Posterior cingulate gyrus (tissue), 11 donors: ENCODE measurements at regions not wholly inside any gene's neighbourhood (a gene's known extent, or its start where the extent isn't known, plus 50 kb on each side); places are given as distances from the start of the nearest gene placed in this dataset.
"Not testable (repeated sequence)": the region's sequence is repeated elsewhere in the genome, so short reads cannot be mapped to it uniquely, and the experiment has no call there.

Source experiments
- DNase-seq, 10 donors: peaks; one replicate each; pipeline versions ENCODE4 v3.0.0 to v3.0.0-alpha.2; 2020 to 2021; ENCODE audit warnings: mixed read lengths in 3 of 10
- intact Hi-C: fragments of 100-400 bp; cut with DNase I; formaldehyde crosslinking; loops from one replicate; pipeline ENCODE4 v1.15.1; 2023

GRCh38 chr3:171977860-171978259 lies 61.5 kb upstream of the FNDC3B start:
- intact Hi-C loops: no loop called here
- no peak for DNase-seq

DNA sequence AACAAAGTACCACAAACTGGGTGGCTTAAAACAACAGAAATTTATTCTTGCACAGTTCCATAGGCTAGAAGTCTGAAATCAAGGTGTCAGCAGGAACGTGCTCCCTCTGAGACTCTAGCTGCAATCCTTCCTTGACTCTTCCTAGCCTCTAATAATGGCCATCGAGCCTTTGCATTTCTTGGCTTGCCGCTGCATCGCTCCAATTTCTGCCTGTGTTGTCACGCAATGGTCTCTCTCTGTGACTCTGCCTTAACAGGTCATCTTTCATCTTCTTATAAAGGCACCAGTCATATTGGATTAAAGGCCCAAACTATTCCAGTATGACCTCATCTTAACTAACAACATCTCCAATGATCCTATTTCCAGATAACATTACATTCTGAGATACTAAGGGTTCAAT lies 61.0 kb upstream of the FNDC3B start:
- no peak for DNase-seq
- intact Hi-C loops: no loop called here

GRCh38 chr3:171979081-171979480 lies 60.3 kb upstream of the FNDC3B start:
- DNase-seq: no peak
- intact Hi-C loops: no loop called here

GRCh38 chr3:171980578-171981270 lies 58.7 kb upstream of the FNDC3B start:
- intact Hi-C loops: no loop called here
- no peak for DNase-seq

DNA sequence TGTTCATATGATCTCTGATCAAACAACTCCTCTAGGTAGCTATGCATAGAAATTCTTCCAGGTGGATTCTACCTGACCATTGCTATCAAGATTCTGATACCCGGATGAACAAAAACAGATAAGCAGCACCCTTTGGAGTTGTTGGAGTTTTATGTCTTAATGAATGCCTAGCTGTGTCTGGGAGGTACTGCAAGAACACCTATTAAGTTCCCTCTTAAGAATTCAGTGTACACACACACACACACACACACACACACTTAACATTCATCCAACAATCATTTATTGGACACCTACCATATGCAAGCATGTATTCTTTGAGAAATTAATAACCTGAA lies 58.1 kb upstream of the FNDC3B start:
- DNase-seq: no peak
- intact Hi-C loops: no loop called here

GRCh38 chr3:171982828-171983227 lies 56.5 kb upstream of the FNDC3B start:
- DNase-seq: no peak
- intact Hi-C loops: no loop called here

GRCh38 chr3:171983685-171984084 lies 55.7 kb upstream of the FNDC3B start:
- intact Hi-C loops, DNase-seq: not testable (repeated sequence)

DNA sequence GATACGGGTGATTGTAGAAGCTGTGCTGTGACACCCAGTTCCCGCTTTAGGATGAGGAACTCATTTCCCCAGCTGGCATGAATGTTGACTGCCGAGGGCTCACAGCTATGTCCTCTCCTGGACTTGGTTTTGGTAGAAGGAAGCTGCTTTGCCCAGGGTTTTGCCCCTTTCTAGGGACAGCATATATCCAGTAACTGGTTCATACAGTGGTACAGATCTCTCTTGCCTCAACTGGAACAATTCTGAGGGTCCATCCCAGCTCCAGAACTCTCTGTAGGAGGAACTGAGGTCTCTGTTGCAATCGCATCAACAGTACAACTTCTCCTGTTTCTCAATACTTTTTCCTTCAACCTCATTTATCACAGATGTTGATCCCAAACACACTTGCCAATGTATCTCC lies 54.5 kb upstream of the FNDC3B start:
- intact Hi-C loops: no loop called here
- DNase-seq: peak in 1 of 10 donors; percentile 11

- DNase-seq: no peak
- intact Hi-C loops: no loop called here
Observed at GRCh38 chr3:171986176-171986575, 53.2 kb upstream of the FNDC3B start.

GRCh38 chr3:171986757-171987518 lies 52.4 kb upstream of the FNDC3B start:
- DNase-seq: no peak

More at GRCh38 chr3:171986757-171987518, 52.4 kb upstream of the FNDC3B start:
- intact Hi-C loops: no loop called here
